ENCODE measurements at regions not wholly inside any gene's neighbourhood (a gene's known extent, or its start where the extent isn't known, plus 50 kb on each side); places are given as distances from the start of the nearest gene placed in this dataset.

DNA sequence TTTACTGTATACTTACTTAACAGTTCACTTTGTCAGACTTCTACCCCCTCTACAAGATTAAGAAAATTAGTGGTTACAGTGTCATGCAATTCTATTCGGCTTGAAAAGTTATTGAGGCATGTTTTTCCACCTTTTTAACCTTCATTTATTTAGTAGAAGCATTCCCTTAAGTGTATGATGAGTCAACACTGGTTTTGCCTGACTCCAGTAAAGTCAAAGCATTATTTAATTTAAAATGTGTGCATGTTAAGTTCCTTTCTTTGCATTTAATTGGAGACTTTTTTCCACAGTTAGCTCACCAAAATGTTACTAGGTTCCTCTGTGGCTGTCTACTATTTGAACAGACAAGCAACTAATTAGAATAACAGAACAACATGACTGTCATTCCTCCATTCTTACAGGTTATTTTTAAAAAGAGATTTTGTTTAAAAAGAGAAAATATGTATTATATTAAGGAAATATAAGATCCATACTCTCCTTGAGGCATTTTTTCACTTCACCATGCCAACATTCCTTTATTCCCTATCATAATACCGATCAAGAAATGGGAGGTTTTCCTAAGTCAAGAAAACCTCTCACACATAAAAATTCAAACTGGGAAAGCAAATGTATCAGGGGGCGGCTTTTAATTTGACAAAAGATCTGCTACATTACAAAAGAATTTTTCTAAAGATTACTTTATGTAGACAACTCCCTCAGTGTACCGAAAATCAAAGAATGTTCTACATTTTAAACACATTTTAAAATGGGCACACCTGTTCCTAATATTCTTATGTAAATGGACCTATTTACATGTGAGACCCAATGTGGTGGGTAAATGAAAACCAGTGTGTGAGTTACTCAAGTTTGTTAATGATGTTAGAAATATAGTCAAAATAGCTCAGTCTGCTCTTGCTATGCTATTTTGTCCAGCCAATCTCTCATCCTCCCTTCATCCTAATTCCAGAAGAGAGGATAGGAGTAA lies 361.2 kb downstream of the UTRN start:
- no peak overlapping the region for H3K4me3 ChIP-seq (ENCODE audit: low read depth, low read length)

DNA sequence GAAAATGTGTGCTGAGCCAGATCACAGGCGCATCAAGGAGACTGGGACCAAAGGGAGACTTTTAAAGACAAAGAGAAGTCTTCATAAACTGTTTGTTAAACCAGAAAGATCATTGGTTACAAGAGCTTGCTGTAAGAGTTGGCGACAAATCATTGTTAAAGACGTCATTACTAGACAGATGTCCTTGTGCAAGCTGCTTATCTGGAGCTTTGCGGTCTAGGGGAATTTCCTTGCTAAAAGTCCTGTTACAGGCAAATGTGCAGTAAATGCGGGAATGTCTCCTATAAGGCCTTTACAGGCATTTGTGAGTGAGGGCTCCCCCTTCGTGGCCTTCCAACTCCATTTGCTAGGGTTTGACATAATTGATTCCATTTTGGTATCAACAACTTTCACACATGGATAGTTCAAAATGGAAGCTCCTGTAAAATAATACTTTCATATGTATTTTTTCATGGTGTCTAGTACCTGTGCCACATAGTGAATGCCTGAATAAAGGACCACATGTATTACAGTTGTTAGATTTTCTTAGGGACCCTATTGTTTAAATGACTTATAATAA lies 362.4 kb downstream of the UTRN start:
- H3K4me3 ChIP-seq (ENCODE audit: low read depth, low read length), result no peak overlapping the region

DNA sequence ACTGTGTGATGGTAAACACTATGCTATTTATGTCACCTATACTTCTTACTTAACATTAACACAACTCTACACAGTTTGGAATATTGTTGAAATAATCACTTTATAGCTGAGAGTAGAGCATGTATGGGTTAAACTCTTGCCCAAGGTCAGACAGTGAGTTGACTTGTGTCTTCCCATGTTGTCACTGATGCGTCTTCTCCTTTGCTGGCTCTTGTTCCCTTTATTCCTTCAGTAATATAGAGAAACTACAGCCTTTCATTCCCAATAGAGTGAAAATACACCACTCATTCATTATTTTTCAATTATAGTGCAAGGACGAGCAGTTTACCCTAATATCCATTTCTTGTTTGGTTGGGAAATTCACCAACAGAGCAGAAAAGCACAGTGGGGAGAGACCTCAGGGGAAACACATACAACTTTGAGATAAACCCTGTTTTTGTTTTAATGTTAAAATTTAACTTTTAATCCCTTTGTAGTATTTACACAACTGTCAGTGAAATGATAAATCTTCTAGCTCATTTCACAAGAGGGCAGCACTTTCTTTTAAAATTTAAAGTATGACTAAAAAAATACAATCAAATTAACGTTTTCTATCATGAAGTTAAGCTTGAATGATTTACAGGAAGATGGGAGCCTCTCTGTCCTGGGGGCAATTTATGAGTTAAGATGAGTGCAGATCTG lies 363.0 kb downstream of the UTRN start:
- no peak overlapping the region for H3K4me3 ChIP-seq (ENCODE audit: low read depth, low read length)

DNA sequence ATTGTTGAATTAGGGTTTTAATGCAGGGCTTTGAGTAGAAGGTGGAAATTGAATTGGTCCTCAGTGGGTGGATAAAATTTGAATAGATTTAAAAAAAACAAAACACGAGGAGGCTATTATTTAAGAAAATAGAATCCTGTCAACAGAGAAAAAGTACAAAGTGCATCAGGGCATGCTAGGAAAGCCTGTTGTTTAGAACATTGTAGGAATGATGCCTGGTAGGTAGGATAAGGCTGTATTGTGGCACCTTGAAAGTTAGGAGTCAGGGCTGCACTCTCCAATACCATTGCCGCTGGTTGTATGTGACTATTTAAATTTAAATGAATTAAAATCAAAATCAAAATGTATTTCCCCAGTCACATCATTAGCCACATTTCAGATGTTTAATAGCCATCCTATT lies 363.9 kb downstream of the UTRN start:
- H3K4me3 ChIP-seq (ENCODE audit: low read depth, low read length), result no peak overlapping the region

DNA sequence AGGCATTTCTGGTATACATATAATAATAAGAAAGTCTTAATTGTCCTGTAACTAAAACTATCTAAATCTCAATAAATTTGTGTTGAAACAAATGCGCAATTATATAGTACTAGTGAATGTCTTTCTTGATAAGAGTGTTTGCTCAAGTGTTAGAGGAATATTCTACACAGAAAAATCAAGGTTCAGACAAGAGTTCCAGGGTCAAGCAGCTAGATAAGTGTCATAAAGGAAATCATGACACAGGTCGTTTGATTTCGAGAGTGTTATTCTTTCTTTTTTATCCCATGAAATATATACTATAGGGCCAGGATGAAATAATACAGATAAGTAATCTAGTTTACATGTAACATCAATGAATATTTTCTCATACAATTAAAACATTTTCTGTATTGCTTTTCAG lies 366.1 kb downstream of the UTRN start:
- no peak overlapping the region for H3K4me3 ChIP-seq (ENCODE audit: low read depth, low read length)

DNA sequence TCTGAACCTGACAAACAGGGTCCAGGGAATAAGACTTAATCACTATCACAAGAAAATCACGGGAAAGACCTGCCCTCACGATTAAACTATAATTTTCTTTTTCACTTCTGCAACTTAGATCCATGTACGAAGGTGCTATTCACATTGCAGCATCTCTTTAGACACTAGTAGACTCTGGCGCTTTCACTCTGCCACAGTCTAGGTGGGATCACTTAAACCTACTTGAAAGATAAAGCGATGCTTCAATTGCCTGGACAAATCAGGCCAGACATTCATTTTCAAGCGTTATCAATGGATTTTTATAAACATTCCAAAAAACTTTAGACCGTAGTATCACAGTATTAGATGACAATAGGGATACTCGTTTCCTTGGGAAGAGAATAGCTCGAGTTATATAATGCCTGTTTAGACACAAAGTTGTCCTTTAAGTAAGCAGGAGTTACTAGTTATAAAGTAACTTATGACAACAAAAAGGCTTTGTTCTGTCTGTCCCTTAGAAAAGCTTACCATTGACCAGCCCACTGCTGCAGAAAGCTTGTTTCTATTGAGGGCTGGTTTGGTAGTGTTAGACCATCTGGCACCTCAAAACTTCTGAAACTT lies 367.3 kb downstream of the UTRN start:
- H3K4me3 ChIP-seq (ENCODE audit: low read depth, low read length), result no peak overlapping the region

DNA sequence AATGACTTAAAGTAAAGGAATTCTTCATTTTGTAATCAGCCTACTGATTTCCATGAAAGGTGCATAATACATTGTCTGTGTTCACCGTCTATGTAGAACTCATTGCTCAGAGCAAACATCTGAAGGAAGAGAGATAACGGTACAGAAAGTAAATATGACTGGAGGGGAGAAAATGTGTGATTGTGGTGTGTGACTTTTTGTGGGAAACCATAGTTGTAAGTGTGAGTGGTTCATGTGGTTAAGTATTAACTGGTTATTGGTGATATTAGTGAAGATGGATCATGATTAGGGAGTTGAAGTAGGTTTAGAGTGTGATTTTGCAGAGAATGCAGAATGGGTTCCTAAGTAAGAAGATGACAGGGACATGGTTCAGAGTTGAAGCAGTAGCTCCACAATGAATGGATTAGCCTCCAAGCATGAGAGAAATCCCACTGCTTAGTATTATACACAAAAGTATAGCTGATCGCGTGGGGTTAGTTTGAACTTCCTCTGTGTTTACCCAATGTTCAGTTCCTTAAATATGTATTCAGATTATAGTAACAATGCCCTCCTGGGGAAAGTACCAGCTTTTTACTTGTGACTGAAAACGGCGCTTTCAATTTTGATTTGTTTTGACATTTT lies 368.9 kb downstream of the UTRN start:
- no peak overlapping the region for H3K4me3 ChIP-seq (ENCODE audit: low read depth, low read length)

DNA sequence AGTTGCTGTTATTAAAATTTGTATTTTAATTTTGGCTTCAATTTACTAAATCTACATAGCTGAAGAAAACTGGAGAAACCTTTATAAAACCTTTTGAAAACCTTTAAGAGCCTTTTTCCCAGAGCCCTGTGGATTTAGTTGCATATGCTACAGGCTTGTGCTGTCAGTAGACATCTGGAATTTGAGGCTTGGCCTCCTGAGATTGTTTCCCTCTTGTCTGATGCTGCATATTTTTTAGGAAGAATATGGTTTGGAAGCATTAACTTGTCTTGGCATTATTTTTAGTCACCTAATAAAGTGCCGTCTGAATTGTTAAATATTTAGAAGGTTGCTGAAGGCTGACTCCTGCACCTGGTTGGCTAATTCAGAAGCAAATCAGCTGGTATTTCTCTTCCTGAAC lies 369.4 kb downstream of the UTRN start:
- H3K4me3 ChIP-seq (ENCODE audit: low read depth, low read length), result no peak overlapping the region

DNA sequence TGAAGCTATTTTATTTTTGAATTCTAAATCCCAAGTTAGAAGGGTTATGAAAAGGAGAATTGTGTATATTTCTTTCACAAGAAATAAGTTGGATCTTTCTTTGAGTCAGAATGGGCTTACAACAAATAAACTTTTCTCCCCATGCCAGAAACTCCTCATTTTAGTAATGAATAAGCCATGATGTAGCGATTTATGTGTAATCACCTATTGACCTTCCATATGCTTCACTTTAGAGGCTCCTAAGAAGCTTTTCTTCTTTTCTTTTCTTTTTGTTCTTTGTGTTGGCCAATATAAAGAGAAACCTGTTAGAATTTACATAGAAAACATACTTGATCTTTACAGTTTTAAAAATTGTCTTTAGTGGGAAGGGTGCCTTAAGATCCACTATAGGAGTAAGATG lies 370.2 kb downstream of the UTRN start:
- no peak overlapping the region for H3K4me3 ChIP-seq (ENCODE audit: low read depth, low read length)

DNA sequence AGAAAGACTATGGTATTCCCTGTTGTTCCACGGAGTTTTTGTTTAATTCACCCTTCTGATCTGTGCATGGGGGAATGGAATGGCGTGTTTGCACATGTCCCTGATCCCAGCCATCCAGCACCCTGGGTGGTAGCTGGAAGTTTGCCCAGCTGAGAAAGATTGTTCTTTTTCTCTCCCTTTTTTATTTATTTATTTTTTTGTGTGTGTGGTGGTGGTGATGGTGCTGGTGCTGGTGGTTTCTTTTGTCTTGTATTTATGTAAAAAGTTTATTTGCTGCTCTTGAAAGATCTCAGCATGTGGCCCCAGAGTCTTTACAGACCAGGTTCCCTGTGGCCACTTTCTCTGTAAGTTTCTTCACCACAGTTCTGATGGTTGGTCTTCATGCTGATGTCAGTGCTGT lies 372.6 kb downstream of the UTRN start:
- no peak overlapping the region for H3K4me3 ChIP-seq (ENCODE audit: low read depth, low read length)

DNA sequence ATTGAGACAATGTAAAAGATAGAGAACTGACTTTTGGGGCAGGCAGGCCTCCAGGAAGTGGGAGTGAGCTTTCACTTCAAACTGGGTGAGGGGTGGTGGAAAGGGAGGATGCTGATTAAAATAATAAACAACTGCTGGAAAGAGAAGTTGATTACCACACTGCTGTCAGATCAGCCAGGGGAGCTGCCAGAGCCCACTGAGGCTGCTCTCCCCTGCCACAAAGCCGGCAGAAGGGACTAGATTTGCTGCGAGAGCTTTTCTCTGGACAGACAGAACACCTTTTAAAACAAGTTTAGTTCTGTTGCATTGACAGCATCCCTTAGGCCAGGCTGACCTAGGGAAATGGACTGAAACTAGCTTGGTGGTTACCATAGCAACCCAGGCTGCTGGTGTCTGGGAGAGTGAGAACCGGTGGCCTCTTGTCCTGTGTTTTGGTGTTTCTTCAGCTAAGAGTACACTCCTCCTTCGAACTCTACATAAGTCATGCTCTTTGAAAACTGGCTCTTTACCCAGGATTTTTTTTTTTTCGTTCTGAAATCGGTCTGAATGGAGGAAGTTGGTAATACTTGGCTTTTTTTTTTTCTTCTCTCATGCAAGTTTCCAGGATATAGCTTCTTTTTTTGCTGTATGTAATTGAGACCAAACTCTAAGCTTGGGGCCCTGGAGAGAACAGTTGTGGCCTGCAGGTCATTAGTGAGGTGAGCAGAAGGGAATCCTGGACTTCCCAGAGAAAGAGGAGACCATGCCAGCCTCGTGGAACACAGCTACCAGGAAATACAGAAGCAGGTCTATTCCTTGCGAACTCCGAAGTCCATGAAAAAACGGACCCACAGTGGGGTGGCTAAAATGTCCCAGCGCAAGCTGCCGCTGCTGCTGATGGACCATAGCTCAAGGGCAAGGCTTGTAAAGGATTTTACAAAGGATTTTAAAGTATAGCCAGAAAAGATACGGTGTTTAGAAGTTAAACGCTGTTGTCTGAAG lies 374.4 kb downstream of the UTRN start:
- no peak overlapping the region for H3K4me3 ChIP-seq (ENCODE audit: low read depth, low read length)

DNA sequence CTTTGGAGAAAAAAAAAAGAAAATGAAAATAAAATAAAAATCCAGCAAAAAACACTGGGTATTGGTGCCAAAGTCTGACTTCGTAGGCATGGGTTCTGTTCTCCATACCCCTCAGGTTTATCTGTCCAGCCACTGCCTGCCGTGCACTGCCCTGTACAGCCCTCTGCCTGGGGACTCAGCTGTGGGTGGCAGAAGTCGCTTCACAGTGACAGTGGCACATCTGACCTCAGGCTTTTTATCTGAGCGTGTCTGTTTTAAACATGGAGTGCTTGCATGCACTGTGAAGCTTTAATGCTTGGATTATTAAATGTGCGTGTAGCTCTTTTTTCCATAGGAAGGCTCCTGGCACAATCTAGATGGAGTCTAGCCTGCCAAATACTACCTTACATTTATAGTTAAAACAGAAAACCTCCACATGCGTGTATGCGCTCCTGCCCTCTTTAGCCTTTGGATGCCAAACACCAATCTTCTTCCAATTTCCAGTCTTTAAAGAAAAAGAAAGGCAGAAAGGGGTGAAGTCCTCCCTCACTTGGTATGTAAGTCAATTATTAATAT lies 375.5 kb downstream of the UTRN start:
- no peak overlapping the region for H3K4me3 ChIP-seq (ENCODE audit: low read depth, low read length)

DNA sequence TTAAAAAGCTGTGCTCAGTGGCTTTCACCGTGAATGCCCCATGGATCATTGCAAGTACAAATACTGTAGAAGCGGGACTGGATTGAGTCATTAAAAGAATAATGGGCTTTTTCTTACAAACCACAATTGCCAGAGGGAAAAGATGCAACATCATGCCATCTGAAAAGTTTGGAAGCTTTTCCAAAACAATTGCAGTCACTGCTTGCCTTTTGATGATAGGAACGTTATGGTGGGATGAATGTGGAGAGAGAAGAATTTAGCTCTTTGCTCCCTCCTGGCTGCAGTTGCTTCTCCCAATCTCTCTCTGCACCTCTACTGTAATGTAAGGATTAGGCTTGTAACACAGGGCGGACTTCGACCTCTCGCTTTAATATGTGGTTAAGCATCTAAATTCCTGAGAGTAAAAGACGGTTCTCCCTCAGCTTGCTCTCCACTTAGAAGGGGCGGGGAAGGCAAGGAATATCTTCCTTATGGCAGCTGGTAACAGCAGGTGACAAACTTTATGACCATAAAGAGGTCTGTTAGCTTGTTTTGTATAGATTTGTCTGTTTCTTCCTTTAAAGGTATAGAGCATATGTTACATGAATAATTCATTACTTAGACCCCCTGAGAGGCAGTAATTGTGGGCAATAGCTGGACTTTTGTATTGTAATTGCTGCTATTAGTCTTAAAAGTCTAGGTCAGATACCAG lies 376.1 kb downstream of the UTRN start:
- no peak overlapping the region for H3K4me3 ChIP-seq (ENCODE audit: low read depth, low read length)

DNA sequence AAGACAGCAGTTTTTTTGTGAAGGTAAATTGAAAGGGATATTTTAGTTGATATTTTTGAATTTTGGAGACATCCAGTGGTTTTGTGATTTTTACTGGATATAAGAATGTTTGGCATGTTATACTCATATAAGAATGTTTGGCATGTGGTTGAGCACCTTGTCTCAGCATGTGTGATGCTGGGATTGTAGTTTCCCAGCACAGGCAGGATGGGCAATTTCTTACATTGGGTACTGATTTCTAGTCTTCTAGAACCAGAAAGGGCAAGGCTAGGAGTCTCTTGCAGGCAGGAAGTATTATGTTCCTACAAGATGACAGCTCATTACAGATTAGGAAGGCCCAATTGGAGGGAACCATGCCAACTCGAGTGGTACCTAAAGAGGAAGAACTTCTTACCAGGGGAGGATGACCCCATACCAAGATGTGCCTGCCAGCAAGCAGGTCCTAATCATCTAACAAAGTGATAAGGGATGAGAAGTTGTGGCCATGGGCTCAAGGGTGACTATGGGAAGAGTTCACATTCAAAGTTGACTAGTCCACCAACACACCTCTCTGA lies 377.8 kb downstream of the UTRN start:
- no peak overlapping the region for H3K4me3 ChIP-seq (ENCODE audit: low read depth, low read length)

DNA sequence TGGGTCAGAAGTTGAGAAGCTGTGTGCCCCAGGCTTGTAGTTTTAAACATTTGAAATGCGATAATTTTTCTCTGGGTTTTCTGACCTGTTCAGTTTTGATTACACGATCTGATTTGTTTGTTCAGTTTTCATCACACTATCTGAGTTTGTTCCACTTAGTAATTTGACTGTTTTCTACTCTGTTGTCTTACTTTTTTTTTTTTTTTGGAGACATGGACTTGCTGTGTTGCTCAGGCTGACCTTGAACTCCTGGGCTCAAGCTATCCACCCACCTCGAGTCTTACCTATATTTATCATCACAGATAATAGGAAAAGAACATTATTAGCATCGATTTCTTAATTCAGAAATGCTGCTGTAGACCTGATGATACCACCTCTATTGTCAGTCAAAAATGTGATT lies 379.1 kb downstream of the UTRN start:
- no peak overlapping the region for H3K4me3 ChIP-seq (ENCODE audit: low read depth, low read length)

DNA sequence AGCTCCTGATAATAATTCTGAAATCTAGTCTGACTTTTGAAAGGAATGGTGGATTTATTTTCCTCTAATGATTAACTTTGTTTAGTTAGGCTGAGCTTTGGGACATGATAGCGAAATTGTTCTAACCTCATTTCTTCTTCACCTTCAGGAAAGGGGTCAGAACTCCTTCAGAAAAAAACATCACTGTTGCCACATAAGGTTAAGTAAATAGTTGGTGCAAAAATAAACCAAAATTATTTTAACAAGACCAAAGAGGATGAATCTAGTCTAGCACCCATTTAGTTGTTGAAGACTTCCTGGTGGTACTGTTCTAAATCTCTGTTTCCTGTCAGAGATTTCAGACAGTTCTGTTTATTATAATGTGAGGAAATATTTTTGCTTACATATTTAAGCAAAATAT lies 379.8 kb downstream of the UTRN start:
- H3K4me3 ChIP-seq (ENCODE audit: low read depth, low read length), result no peak overlapping the region

DNA sequence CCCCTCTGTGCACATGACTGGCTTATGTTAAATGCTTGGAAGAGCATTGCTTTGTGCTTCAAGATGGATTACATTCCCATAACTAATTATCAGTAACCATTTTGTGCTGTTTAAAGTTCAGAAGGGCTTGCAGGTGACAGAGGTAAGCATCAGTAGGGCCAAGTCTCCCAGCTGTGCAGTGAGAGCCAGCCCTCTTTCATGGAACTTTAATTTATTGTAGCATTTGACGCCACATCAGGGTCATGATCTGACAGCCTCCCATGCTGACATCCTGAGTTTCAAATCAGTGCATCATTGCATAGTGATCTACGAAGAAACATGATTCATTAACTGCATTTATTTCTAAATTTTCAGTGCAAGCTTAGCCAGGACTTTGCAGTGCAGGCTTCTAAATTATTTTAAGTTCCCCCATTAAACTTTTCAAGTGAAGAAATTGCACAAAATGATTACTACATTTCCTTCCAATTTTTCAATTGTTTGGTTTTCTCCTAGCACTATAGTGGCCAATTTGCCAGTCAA lies 380.9 kb downstream of the UTRN start:
- H3K4me3 ChIP-seq (ENCODE audit: low read depth, low read length), result no peak overlapping the region

DNA sequence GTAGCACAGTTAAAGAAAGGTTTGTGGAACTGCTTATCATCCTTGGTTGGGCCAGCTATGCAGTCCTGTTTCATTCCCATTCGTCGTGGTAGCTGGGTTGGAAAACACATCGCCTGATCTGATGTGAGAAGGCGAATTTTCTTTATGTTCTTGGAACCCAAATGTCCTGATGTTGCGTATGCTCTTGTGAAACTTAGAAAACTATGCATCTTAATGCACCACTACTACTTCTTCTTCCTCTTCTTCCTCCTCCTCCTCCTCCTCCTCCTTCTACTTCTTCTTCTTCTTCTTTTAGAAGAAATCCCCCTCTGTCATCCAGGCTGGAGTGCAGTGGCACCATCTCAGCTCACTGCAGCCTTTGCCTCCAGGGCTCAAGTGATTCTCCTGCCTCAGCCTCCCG lies 381.6 kb downstream of the UTRN start:
- H3K4me3 ChIP-seq (ENCODE audit: low read depth, low read length), result no peak overlapping the region
